SIG-M5 treated with dmso at 0.1 percent for 504 hours (cell line): ENCODE measurements at regions not wholly inside any gene's neighbourhood (a gene's known extent, or its start where the extent isn't known, plus 50 kb on each side); places are given as distances from the start of the nearest gene placed in this dataset.
"Not testable (repeated sequence)": the region's sequence is repeated elsewhere in the genome, so short reads cannot be mapped to it uniquely, and the experiment has no call there.

Experiments
- DNase-seq: peaks from one replicate; lab custom pipeline; 2025; ENCODE audit not compliant: unreplicated experiment; lab: John Stamatoyannopoulos, UW

DNA sequence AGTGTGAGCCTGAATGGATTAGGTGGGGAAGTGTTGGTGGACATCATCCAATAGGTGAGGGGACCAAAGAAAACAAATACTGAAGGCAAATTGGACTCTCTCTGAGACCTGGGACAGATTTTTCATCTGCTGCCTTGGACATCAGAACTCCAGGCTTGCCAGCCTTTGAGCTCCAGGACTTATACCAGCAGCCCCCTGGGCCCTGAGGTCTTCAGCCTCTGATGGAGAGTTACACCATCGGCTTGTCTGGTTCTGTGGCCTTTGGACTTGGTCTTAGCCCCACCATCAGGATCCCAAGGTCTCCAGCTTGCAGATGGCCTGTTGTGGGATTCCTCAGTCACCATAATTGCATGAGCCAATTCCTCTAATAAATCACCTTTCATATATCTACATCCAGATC lies 80.8 kb upstream of the SLC8A3 start:
- no peak for DNase-seq

- DNase-seq = no peak
Measured at GRCh38 chr14:70268760-70269159, 80.0 kb upstream of the SLC8A3 start.

- no peak for DNase-seq
Measured at GRCh38 chr14:70266157-70266556, 77.4 kb upstream of the SLC8A3 start.

- no peak for DNase-seq
Measured at GRCh38 chr14:70265422-70265821, 76.7 kb upstream of the SLC8A3 start.

GRCh38 chr14:70259420-70259819 lies 70.7 kb upstream of the SLC8A3 start:
- DNase-seq = no peak

GRCh38 chr14:70257526-70257925 lies 68.8 kb upstream of the SLC8A3 start:
- peak; percentile 47 for DNase-seq

DNA sequence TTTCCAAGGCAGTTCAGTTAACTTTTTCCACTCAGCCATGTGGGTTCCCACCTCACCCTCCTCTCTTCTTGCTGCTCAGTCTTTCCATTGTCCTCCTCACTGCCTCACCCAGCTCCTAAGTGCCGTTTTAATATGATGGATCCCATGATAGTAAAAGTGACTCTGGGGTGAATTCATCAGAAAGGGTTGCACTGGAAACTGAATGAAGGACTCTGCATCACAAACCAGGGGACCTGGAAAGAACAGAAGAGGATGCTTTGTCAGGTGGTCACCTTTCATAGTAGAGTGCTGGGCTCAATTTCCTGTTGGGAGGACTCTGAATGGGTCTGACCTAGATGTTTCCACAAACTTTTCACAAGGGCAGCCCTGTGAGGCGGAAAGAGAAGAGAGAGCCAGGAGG lies 67.8 kb upstream of the SLC8A3 start:
- DNase-seq = no peak

DNA sequence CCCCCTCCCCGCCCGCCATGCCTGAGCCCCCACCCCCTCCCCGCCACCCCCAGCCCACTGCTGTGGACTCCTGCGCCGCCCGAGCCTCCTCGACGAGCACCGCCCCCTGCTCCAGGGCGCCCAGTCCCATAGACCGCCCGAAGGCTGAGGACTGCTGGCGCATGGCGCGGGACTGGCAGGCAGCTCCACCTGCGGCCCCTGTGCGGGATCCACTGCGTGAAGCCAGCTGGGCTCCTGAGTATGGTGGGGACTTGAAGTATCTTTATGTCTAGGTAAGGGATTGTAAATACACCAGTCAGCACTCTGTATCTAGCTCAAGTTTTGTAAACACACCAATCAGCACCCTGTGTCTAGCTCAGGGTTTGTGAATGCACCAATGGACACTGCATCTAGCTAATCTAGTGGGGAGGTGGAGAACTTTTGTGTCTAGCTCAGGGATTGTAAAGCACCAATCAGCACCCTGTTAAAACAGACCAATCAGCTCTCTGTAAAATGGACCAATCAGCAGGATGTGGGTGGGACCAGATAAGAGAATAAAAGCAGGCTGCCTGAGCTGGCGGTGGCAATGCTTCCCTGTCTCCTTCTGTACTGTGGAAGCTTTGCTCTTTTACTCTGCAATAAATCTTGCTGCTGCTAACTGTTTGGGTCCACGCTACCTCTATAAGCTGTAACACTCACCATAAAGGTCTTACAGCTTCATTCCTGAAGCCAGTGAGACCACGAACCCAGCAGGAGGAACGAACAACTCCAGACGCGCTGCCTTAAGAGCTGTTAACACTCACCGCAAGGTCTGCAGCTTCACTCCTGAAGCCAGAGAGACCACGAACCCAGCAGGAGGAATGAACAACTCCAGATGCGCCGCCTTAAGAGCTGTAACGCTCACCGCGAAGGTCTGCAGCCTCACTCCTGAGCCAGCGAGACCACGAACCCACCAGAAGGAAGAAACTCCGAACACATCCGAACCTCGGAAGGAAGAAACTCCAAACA lies 66.6 kb upstream of the SLC8A3 start:
- not testable (repeated sequence) for DNase-seq

DNA sequence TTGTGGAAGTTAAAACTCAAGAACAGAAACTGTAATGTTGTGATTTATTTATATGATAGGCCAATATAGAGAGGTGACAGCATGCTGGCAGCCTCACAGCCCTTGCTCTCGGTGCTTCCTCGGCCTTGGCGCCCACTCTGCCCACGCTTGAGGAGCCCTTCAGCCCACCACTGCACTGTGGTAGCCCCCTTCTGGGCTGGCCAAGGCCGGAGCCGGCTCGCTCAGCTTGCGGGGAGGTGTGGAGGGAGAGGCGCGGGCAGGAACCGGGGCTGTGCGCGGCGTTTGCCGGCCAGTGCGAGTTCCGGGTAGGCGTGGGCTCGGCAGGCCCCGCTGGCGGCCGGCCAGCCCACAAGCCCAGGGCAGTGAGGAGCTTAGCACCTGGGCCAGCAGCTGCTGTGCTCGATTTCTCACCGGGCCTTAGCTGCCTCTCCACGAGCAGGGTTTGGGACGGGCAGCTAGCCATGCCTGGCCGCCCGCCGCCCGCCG lies 65.8 kb upstream of the SLC8A3 start:
- no peak for DNase-seq

DNA sequence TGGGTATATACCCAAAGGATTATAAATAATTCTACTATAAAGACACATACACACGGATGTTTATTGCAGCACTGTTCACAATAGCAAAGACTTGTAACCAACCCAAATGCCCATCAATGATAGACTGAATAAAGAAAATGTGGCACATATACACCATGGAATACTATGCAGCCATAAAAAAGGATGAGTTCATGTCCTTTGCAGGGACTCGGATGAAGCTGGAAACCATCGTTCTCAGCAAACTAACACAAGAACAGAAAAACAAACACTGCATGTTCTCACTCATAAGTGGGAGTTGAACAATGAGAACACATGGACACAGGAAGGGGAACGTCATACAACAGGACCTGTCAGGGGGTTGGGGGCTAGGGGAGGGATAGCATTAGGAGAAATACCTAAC lies 64.8 kb upstream of the SLC8A3 start:
- DNase-seq = not testable (repeated sequence)

DNA sequence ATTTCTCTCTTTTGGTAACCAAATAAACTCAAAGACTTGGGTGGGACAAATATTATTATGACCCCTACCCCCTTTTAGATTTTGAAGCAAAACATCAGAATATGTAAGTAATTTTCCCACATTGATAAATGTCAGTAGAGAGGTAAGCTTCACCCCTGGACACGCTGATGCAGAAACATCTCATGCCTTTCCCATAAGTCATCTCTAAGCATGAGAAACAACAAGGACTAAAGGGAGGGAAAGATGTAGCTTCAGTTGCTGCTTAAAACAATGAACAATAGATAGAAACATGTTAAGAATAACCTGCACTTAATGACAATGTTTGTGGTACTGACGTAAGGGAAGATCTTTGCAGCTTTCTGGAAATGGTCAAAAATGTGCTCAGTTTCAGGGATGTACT lies 56.3 kb upstream of the SLC8A3 start:
- DNase-seq = no peak

- no peak for DNase-seq
Measured at GRCh38 chr14:70239802-70240201, 51.1 kb upstream of the SLC8A3 start.

DNA sequence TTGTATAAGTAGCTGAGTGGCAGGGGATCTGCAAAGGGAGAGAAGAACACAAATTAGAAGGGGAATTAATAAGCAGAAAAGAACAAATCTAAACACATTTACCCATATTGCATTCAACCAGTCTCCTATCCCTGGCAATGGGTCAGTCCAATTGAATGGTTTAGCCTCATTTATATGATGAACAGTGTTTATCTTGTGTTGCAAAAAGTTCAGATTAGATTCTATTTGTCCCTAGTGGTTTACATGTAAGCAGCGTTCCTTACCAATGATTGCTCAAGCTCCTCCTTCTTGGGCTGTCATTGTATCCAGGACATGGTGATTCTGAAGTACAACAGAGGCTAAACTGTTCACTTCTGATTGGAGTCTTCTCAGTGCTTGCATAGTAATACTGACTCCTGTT lies 49.9 kb upstream of the SLC8A3 start:
- DNase-seq = not testable (repeated sequence)
